H7 (cell line): ENCODE measurements at regions not wholly inside any gene's neighbourhood (a gene's known extent, or its start where the extent isn't known, plus 50 kb on each side); places are given as distances from the start of the nearest gene placed in this dataset.
"Not testable (repeated sequence)": the region's sequence is repeated elsewhere in the genome, so short reads cannot be mapped to it uniquely, and the experiment has no call there.

Source experiments
- DNase-seq: peaks from one replicate; pipeline ENCODE4 v3.0.0; 2012
- H3K27me3 ChIP-seq: 2 replicates; pipeline ENCODE4 v1.6.0; 2011; ENCODE audit warnings: mild to moderate bottlenecking, low read length; ENCODE audit not compliant: control insufficient read depth, insufficient read depth
- H3K36me3 ChIP-seq: replicated peaks from 2 replicates; pipeline ENCODE4 v1.5.1; 2011; ENCODE audit warnings: low read length; ENCODE audit not compliant: control insufficient read depth, insufficient read depth
- H3K4me3 ChIP-seq: 2 replicates; pipeline ENCODE4 v1.5.1; 2011; ENCODE audit warnings: low read depth, mild to moderate bottlenecking, control low read depth, low read length, moderate library complexity; ENCODE audit not compliant: insufficient read depth

GRCh38 chr7:66554842-66555430 lies 73.7 kb upstream of the KCTD7 start:
- not testable (repeated sequence) for DNase-seq, H3K27me3 ChIP-seq, H3K4me3 ChIP-seq
- peaks cover 17% of the 10 kb centered on the region for H3K36me3 ChIP-seq

GRCh38 chr7:66556177-66556548 lies 72.5 kb upstream of the KCTD7 start:
- no peak overlapping the region for H3K4me3 ChIP-seq
- peaks cover 17% of the 10 kb centered on the region for H3K36me3 ChIP-seq
- peak; percentile 45 for DNase-seq
- no peaks in the 10 kb centered on the region for H3K27me3 ChIP-seq

GRCh38 chr7:66556549-66557213 lies 72.0 kb upstream of the KCTD7 start:
- Histone ChIP-seq H3K27me3 (no peaks in the 10 kb centered on the region), H3K36me3 (peaks cover 14% of the 10 kb centered on the region), H3K4me3 (no peak overlapping the region)
- peak; percentile 50 for DNase-seq

- DNase-seq = peak; percentile 94
- Histone ChIP-seq H3K36me3 (peaks cover 14% of the 10 kb centered on the region), H3K27me3 (no peaks in the 10 kb centered on the region), H3K4me3 (no peak overlapping the region)
These were observed 71.2 kb upstream of the KCTD7 start for GRCh38 chr7:66557214-66558200.

GRCh38 chr7:66558201-66558641 lies 70.5 kb upstream of the KCTD7 start:
- H3K27me3 ChIP-seq = no peaks in the 10 kb centered on the region
- DNase-seq = no peak
- no peak overlapping the region for H3K4me3 ChIP-seq
- H3K36me3 ChIP-seq = peaks cover 11% of the 10 kb centered on the region

- Histone ChIP-seq H3K36me3 (peaks cover 7% of the 10 kb centered on the region), H3K27me3 (no peaks in the 10 kb centered on the region), H3K4me3 (no peak overlapping the region)
- DNase-seq = peak; percentile 75
These were observed 69.8 kb upstream of the KCTD7 start for GRCh38 chr7:66558660-66559465.

GRCh38 chr7:66564045-66564444 lies 64.6 kb upstream of the KCTD7 start:
- H3K36me3 ChIP-seq = peaks cover 3% of the 10 kb centered on the region
- H3K27me3 ChIP-seq = no peaks in the 10 kb centered on the region
- H3K4me3 ChIP-seq = no peak overlapping the region
- no peak for DNase-seq

- H3K27me3 ChIP-seq, DNase-seq, H3K36me3 ChIP-seq, H3K4me3 ChIP-seq: not testable (repeated sequence)
These were observed 58.5 kb upstream of the KCTD7 start for GRCh38 chr7:66570179-66570578.

- Histone ChIP-seq H3K36me3 (peaks cover 2% of the 10 kb centered on the region), H3K27me3 (no peaks in the 10 kb centered on the region), H3K4me3 (no peak overlapping the region)
- no peak for DNase-seq
These were observed 57.1 kb upstream of the KCTD7 start for GRCh38 chr7:66571568-66571967.

- DNase-seq, H3K4me3 ChIP-seq, H3K36me3 ChIP-seq, H3K27me3 ChIP-seq: not testable (repeated sequence)
These were observed 54.7 kb upstream of the KCTD7 start for GRCh38 chr7:66573782-66574495.

GRCh38 chr7:66574768-66575167 lies 53.9 kb upstream of the KCTD7 start:
- DNase-seq, H3K4me3 ChIP-seq, H3K27me3 ChIP-seq, H3K36me3 ChIP-seq: not testable (repeated sequence)

GRCh38 chr7:66575398-66575797 lies 53.3 kb upstream of the KCTD7 start:
- DNase-seq = no peak
- Histone ChIP-seq H3K4me3 (no peak overlapping the region), H3K36me3 (peaks cover 3% of the 10 kb centered on the region), H3K27me3 (no peaks in the 10 kb centered on the region)

- H3K36me3 ChIP-seq = peaks cover 3% of the 10 kb centered on the region
- H3K27me3 ChIP-seq = no peaks in the 10 kb centered on the region
- DNase-seq = no peak
- no peak overlapping the region for H3K4me3 ChIP-seq
These were observed 52.0 kb upstream of the KCTD7 start for GRCh38 chr7:66576646-66577045.
